ACC112 (cell line): ENCODE measurements at regions not wholly inside any gene's neighbourhood (a gene's known extent, or its start where the extent isn't known, plus 50 kb on each side); places are given as distances from the start of the nearest gene placed in this dataset.
A peak's percentile ranks its signal among the peaks of the same experiment; 100 is the strongest.

Source experiments
- H2AFZ ChIP-seq: fragments of 200-600 bp; sonication (generic); one replicate; pipeline ENCODE4 v1.6.0; 2017; ENCODE audit warnings: antibody characterized with exemption, low read length; ENCODE audit not compliant: unreplicated experiment
- H3K27ac ChIP-seq: fragments of 200-600 bp; sonication (generic); 2 replicates; pipeline ENCODE4 v1.5.1; 2014; ENCODE audit warnings: low read depth, mild to moderate bottlenecking, antibody characterized with exemption, low read length, moderate library complexity
- H3K27me3 ChIP-seq: fragments of 200-600 bp; sonication (generic); 2 replicates; pipeline ENCODE4 v1.6.1; 2014; ENCODE audit warnings: mild to moderate bottlenecking, antibody characterized with exemption, low read length, moderate library complexity, mixed read lengths; ENCODE audit not compliant: insufficient read depth
- H3K36me3 ChIP-seq: fragments of 200-600 bp; sonication (generic); 2 replicates; pipeline ENCODE4 v1.6.1; 2016; ENCODE audit warnings: mild to moderate bottlenecking, antibody characterized with exemption, low read length, moderate library complexity, mixed read lengths; ENCODE audit not compliant: insufficient read depth
- H3K4me1 ChIP-seq: fragments of 200-600 bp; sonication (generic); one replicate; pipeline ENCODE4 v1.6.1; 2016; ENCODE audit warnings: low read length, mixed read lengths; ENCODE audit not compliant: insufficient read depth, unreplicated experiment, control insufficient read depth
- H3K4me3 ChIP-seq: fragments of 200-600 bp; sonication (generic); 2 replicates; pipeline ENCODE4 v1.5.1; 2014; ENCODE audit warnings: mild to moderate bottlenecking, low read depth, low read length
- H3K79me2 ChIP-seq: fragments of 200-600 bp; sonication (generic); one replicate; pipeline ENCODE4 v1.6.0; 2016; ENCODE audit warnings: low read length; ENCODE audit not compliant: control insufficient read depth, unreplicated experiment, insufficient read depth

GRCh38 chr5:175388531-175388930, 55.5 kb downstream of the DRD1 start:
- no peaks in the 10 kb centered on the region for H3K36me3 ChIP-seq
- no peak overlapping the region for H2AFZ ChIP-seq
- no peak overlapping the region for H3K27ac ChIP-seq
- no peaks in the 10 kb centered on the region for H3K4me1 ChIP-seq
- H3K4me3 ChIP-seq: no peak overlapping the region
- no peaks in the 10 kb centered on the region for H3K27me3 ChIP-seq
- H3K79me2 ChIP-seq: no peaks in the 10 kb centered on the region

GRCh38 chr5:175387144-175387543, 56.8 kb downstream of the DRD1 start:
- Histone ChIP-seq H3K4me3 (no peak overlapping the region), H2AFZ (no peak overlapping the region), H3K27me3 (no peaks in the 10 kb centered on the region), H3K36me3 (no peaks in the 10 kb centered on the region), H3K4me1 (no peaks in the 10 kb centered on the region), H3K79me2 (no peaks in the 10 kb centered on the region), H3K27ac (no peak overlapping the region)

GRCh38 chr5:175386526-175386925, 57.5 kb downstream of the DRD1 start:
- Histone ChIP-seq H3K27me3 (no peaks in the 10 kb centered on the region), H2AFZ (no peak overlapping the region), H3K4me1 (no peaks in the 10 kb centered on the region), H3K4me3 (no peak overlapping the region), H3K27ac (peak overlapping the region; percentile 64), H3K36me3 (no peaks in the 10 kb centered on the region), H3K79me2 (no peaks in the 10 kb centered on the region)

GRCh38 chr5:175385691-175386362, 58.2 kb downstream of the DRD1 start:
- H3K36me3 ChIP-seq: no peaks in the 10 kb centered on the region
- no peak overlapping the region for H2AFZ ChIP-seq
- H3K27me3 ChIP-seq: no peaks in the 10 kb centered on the region
- H3K27ac ChIP-seq: peak overlapping the region; percentile 64
- no peaks in the 10 kb centered on the region for H3K4me1 ChIP-seq
- H3K4me3 ChIP-seq: no peak overlapping the region
- H3K79me2 ChIP-seq: no peaks in the 10 kb centered on the region

- no peak overlapping the region for H2AFZ ChIP-seq
- H3K4me3 ChIP-seq: no peak overlapping the region
- peak overlapping the region; percentile 54; the same call in 1 of the 2 replicates for H3K27ac ChIP-seq
- no peaks in the 10 kb centered on the region for H3K27me3 ChIP-seq
- H3K79me2 ChIP-seq: no peaks in the 10 kb centered on the region
- no peaks in the 10 kb centered on the region for H3K36me3 ChIP-seq
- no peaks in the 10 kb centered on the region for H3K4me1 ChIP-seq
Observed at GRCh38 chr5:175384724-175385552, 59.0 kb downstream of the DRD1 start.

- Histone ChIP-seq H3K4me3 (no peak overlapping the region), H2AFZ (no peak overlapping the region), H3K79me2 (no peaks in the 10 kb centered on the region), H3K36me3 (no peaks in the 10 kb centered on the region), H3K27me3 (no peaks in the 10 kb centered on the region), H3K4me1 (no peaks in the 10 kb centered on the region), H3K27ac (no peak overlapping the region)
Observed at GRCh38 chr5:175383350-175383749, 60.6 kb downstream of the DRD1 start.

GRCh38 chr5:175382171-175382570, 61.8 kb downstream of the DRD1 start:
- Histone ChIP-seq H3K4me3 (no peak overlapping the region), H3K4me1 (no peaks in the 10 kb centered on the region)

GRCh38 chr5:175381130-175381529, 62.9 kb downstream of the DRD1 start:
- no peak overlapping the region for H2AFZ ChIP-seq

More at GRCh38 chr5:175382171-175382570, 61.8 kb downstream of the DRD1 start:
- no peak overlapping the region for H3K27ac ChIP-seq
- H3K36me3 ChIP-seq: no peaks in the 10 kb centered on the region
- H2AFZ ChIP-seq: no peak overlapping the region
- no peaks in the 10 kb centered on the region for H3K27me3 ChIP-seq
- no peaks in the 10 kb centered on the region for H3K79me2 ChIP-seq

GRCh38 chr5:175380701-175381100, 63.3 kb downstream of the DRD1 start:
- no peaks in the 10 kb centered on the region for H3K27me3 ChIP-seq
- H3K27ac ChIP-seq: no peak overlapping the region
- H3K79me2 ChIP-seq: no peaks in the 10 kb centered on the region
- no peak overlapping the region for H3K4me3 ChIP-seq
- H2AFZ ChIP-seq: no peak overlapping the region
- H3K36me3 ChIP-seq: no peaks in the 10 kb centered on the region
- H3K4me1 ChIP-seq: no peaks in the 10 kb centered on the region

More at GRCh38 chr5:175381130-175381529, 62.9 kb downstream of the DRD1 start:
- no peaks in the 10 kb centered on the region for H3K79me2 ChIP-seq
- no peaks in the 10 kb centered on the region for H3K36me3 ChIP-seq
- H3K27ac ChIP-seq: no peak overlapping the region
- no peak overlapping the region for H3K4me3 ChIP-seq
- H3K4me1 ChIP-seq: no peaks in the 10 kb centered on the region
- no peaks in the 10 kb centered on the region for H3K27me3 ChIP-seq

GRCh38 chr5:175379867-175380266, 64.1 kb downstream of the DRD1 start:
- Histone ChIP-seq H3K27me3 (no peaks in the 10 kb centered on the region), H3K4me1 (no peaks in the 10 kb centered on the region), H3K36me3 (no peaks in the 10 kb centered on the region), H3K4me3 (no peak overlapping the region), H2AFZ (no peak overlapping the region), H3K79me2 (no peaks in the 10 kb centered on the region), H3K27ac (no peak overlapping the region)
